GM23338 (cell line): ENCODE measurements at regions not wholly inside any gene's neighbourhood (a gene's known extent, or its start where the extent isn't known, plus 50 kb on each side); places are given as distances from the start of the nearest gene placed in this dataset.

Experiments used
- ATAC-seq: fragments of 200-7000 bp; cut with Tn5 transposase; 3 replicates; pipeline ENCODE4 v1.9.1; 2020
- DNase-seq: peaks from one replicate; pipeline ENCODE4 v3.0.0-alpha.2; 2015; ENCODE audit warnings: low spot score
- H2AFZ ChIP-seq: fragments of 200-600 bp; sonication (generic); 2 replicates; pipeline ENCODE4 v1.8.0; 2016; ENCODE audit warnings: antibody characterized with exemption, mild to moderate bottlenecking, moderate library complexity
- H3F3A ChIP-seq: fragments of 200-600 bp; sonication (generic); replicated peaks from 2 replicates; pipeline ENCODE4 v1.8.0; 2017; ENCODE audit warnings: antibody characterized with exemption, mixed run types, low read depth
- H3K27ac ChIP-seq: fragments of 200-600 bp; sonication (generic); 2 replicates; pipeline ENCODE4 v1.6.1; 2016; ENCODE audit warnings: low read depth
- H3K27me3 ChIP-seq: fragments of 200-600 bp; sonication (generic); 2 replicates; pipeline ENCODE4 v1.8.0; 2016; ENCODE audit warnings: mild to moderate bottlenecking, mixed run types, moderate library complexity; ENCODE audit not compliant: insufficient read depth
- H3K36me3 ChIP-seq: fragments of 200-600 bp; sonication (generic); 2 replicates; pipeline ENCODE4 v1.8.0; 2016; ENCODE audit warnings: mild to moderate bottlenecking; ENCODE audit not compliant: insufficient read depth
- H3K4me1 ChIP-seq: fragments of 200-600 bp; sonication (generic); 2 replicates; pipeline ENCODE4 v1.8.0; 2016; ENCODE audit warnings: mild to moderate bottlenecking, moderate library complexity; ENCODE audit not compliant: insufficient read depth
- H3K4me2 ChIP-seq: fragments of 200-600 bp; sonication (generic); 2 replicates; pipeline ENCODE4 v1.7.1; 2017; ENCODE audit warnings: mixed run types
- H3K4me3 ChIP-seq: fragments of 200-600 bp; sonication (generic); 2 replicates; pipeline ENCODE4 v1.6.1; 2016; ENCODE audit warnings: mixed run types
- H3K79me2 ChIP-seq: fragments of 200-600 bp; sonication (generic); replicated peaks from 2 replicates; pipeline ENCODE4 v1.8.0; 2017; ENCODE audit warnings: mild to moderate bottlenecking; ENCODE audit not compliant: insufficient read depth
- H3K9me2 ChIP-seq: fragments of 200-600 bp; sonication (generic); 2 replicates; pipeline ENCODE4 v1.8.0; 2017; ENCODE audit not compliant: insufficient read depth
- H4K20me1 ChIP-seq: fragments of 200-600 bp; sonication (generic); replicated peaks from 2 replicates; pipeline ENCODE4 v1.8.0; 2017; ENCODE audit warnings: mild to moderate bottlenecking; ENCODE audit not compliant: insufficient read depth
- H3K27ac Mint-ChIP-seq: 2 replicates; pipeline ENCODE4 v1.8.0; 2020; ENCODE audit warnings: inconsistent platforms, mild to moderate bottlenecking, moderate library complexity, mixed read lengths
- H3K27me3 Mint-ChIP-seq: 3 replicates; pipeline ENCODE4 v1.8.0; 2022; ENCODE audit warnings: low read depth, mild to moderate bottlenecking, moderate library complexity, mixed read lengths, inconsistent platforms; ENCODE audit not compliant: insufficient read depth, poor library complexity
- H3K36me3 Mint-ChIP-seq: 3 replicates; pipeline ENCODE4 v1.8.0; 2021; ENCODE audit warnings: low read depth, mild to moderate bottlenecking, inconsistent platforms, moderate library complexity, mixed read lengths
- H3K4me1 Mint-ChIP-seq: 3 replicates; pipeline ENCODE4 v1.8.0; 2020; ENCODE audit warnings: mild to moderate bottlenecking, inconsistent platforms, mixed read lengths
- H3K4me3 Mint-ChIP-seq: 3 replicates; pipeline ENCODE4 v1.8.0; 2021; ENCODE audit warnings: moderate library complexity, mild to moderate bottlenecking, inconsistent platforms, mixed read lengths
- H3K9me3 Mint-ChIP-seq: 3 replicates; pipeline ENCODE4 v1.8.0; 2020; ENCODE audit warnings: moderate library complexity, mild to moderate bottlenecking, inconsistent platforms, mixed read lengths
- CREB1 ChIP-seq: fragments of 250-450 bp; sonication (Bioruptor Pico); IDR thresholded peaks from 2 replicates; pipeline ENCODE4 v1.5.0; 2020; ENCODE audit warnings: low read depth, mild to moderate bottlenecking, moderate library complexity
- EZH2 ChIP-seq: fragments of 200-600 bp; sonication (generic); IDR thresholded peaks from one replicate; pipeline ENCODE4 v1.8.0; 2017; ENCODE audit warnings: antibody characterized with exemption, mild to moderate bottlenecking, low read depth; ENCODE audit not compliant: unreplicated experiment
- EZH2phosphoT487 ChIP-seq: fragments of 200-600 bp; sonication (generic); IDR thresholded peaks from one replicate; pipeline ENCODE4 v1.8.1; 2018; ENCODE audit warnings: antibody characterized with exemption; ENCODE audit not compliant: unreplicated experiment
- JUNB ChIP-seq: IDR thresholded peaks from one replicate; pipeline ENCODE4 v1.6.1; 2016; ENCODE audit warnings: antibody characterized with exemption; ENCODE audit not compliant: unreplicated experiment
- NANOG ChIP-seq: IDR thresholded peaks from 2 replicates; pipeline ENCODE4 v1.6.1; 2016; ENCODE audit warnings: antibody characterized with exemption, borderline replicate concordance
- POLR2AphosphoS5 ChIP-seq: IDR thresholded peaks from 2 replicates; pipeline ENCODE4 v1.6.1; 2016; ENCODE audit warnings: antibody characterized with exemption, low read depth
- STAT1 ChIP-seq: IDR thresholded peaks from one replicate; pipeline ENCODE4 v1.6.1; 2016; ENCODE audit warnings: antibody characterized with exemption; ENCODE audit not compliant: unreplicated experiment
- ZNF114 ChIP-seq: fragments of 250-450 bp; sonication (Bioruptor Pico); IDR thresholded peaks from 2 replicates; pipeline ENCODE4 v1.5.0; 2020; ENCODE audit warnings: mild to moderate bottlenecking, moderate library complexity
- ZNF331 ChIP-seq: fragments of 250-450 bp; sonication (Bioruptor Pico); IDR thresholded peaks from 2 replicates; pipeline ENCODE4 v1.5.0; 2020; ENCODE audit warnings: low read depth, mild to moderate bottlenecking, moderate library complexity
- TF ChIP-seq, protein P1 (sequence below): fragments of 250-450 bp; sonication (Bioruptor Pico); IDR thresholded peaks from 2 replicates; pipeline ENCODE4 v1.5.0; 2020; ENCODE audit warnings: mild to moderate bottlenecking, moderate library complexity
- TF ChIP-seq, protein P2 (sequence below): IDR thresholded peaks from 2 replicates; pipeline ENCODE4 v1.6.1; 2016; ENCODE audit warnings: antibody characterized with exemption
- TF ChIP-seq, protein P3 (sequence below), 2 experiments: fragments of 200-600 bp in 1 of 2; sonication (generic) in 1 of 2; conservative IDR thresholded peaks; 2 replicates each; pipeline versions ENCODE4 v1.5.1 to v1.6.1; 2016 to 2017; ENCODE audit warnings: antibody characterized with exemption in 2 of 2, low read depth in 2 of 2, mild to moderate bottlenecking in 2 of 2, moderate library complexity in 1 of 2
- TF ChIP-seq, protein P4 (sequence below): IDR thresholded peaks from one replicate; pipeline ENCODE4 v1.6.1; 2018; ENCODE audit warnings: antibody characterized with exemption; ENCODE audit not compliant: unreplicated experiment

DNA sequence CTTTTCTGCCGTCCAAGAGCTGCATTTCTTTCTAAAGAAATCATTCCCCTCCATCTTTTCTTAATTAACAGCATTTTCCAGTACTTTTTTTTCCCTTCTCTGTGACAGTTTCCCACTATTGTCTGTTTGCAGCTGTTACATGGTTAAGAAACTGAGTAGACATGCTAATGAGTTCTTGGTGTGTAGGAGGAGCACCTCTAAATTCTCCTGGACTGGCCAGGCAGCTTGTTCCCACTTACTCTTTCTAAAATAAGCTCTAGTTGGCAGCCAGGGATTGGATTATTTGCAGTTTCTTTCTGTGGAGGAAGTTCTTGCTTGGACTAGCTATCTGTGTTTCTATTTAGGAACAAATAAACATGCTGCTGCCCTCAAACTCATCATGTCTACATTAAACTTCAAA lies 235.1 kb upstream of the GAP43 start:
- H3K4me2 ChIP-seq: no peak overlapping the region
- Mint-ChIP-seq H3K27me3 (no peaks in the 10 kb centered on the region), H3K9me3 (no peaks in the 10 kb centered on the region), H3K27ac (no peak overlapping the region), H3K4me1 (peaks cover 25% of the 10 kb centered on the region), H3K4me3 (no peak overlapping the region), H3K36me3 (no peaks in the 10 kb centered on the region)
- no peak for ATAC-seq
- no peak for DNase-seq
- no peaks in the 10 kb centered on the region for H3K36me3 ChIP-seq
- H3K4me3 ChIP-seq: no peak overlapping the region
- no peaks in the 10 kb centered on the region for H3K27me3 ChIP-seq
- no peaks in the 10 kb centered on the region for H3K79me2 ChIP-seq
- 0 out of 2 replicates have a peak, but pooled peaks cover 3% of the 10 kb centered on the region for H3K9me2 ChIP-seq
- no peaks in the 10 kb centered on the region for H3F3A ChIP-seq
- no peaks in the 10 kb centered on the region for H4K20me1 ChIP-seq
- no peak overlapping the region for H2AFZ ChIP-seq
- no peak overlapping the region for H3K27ac ChIP-seq
- peaks cover 10% of the 10 kb centered on the region; the same call in 1 of the 2 replicates for H3K4me1 ChIP-seq
- TF ChIP-seq, protein P1, sequence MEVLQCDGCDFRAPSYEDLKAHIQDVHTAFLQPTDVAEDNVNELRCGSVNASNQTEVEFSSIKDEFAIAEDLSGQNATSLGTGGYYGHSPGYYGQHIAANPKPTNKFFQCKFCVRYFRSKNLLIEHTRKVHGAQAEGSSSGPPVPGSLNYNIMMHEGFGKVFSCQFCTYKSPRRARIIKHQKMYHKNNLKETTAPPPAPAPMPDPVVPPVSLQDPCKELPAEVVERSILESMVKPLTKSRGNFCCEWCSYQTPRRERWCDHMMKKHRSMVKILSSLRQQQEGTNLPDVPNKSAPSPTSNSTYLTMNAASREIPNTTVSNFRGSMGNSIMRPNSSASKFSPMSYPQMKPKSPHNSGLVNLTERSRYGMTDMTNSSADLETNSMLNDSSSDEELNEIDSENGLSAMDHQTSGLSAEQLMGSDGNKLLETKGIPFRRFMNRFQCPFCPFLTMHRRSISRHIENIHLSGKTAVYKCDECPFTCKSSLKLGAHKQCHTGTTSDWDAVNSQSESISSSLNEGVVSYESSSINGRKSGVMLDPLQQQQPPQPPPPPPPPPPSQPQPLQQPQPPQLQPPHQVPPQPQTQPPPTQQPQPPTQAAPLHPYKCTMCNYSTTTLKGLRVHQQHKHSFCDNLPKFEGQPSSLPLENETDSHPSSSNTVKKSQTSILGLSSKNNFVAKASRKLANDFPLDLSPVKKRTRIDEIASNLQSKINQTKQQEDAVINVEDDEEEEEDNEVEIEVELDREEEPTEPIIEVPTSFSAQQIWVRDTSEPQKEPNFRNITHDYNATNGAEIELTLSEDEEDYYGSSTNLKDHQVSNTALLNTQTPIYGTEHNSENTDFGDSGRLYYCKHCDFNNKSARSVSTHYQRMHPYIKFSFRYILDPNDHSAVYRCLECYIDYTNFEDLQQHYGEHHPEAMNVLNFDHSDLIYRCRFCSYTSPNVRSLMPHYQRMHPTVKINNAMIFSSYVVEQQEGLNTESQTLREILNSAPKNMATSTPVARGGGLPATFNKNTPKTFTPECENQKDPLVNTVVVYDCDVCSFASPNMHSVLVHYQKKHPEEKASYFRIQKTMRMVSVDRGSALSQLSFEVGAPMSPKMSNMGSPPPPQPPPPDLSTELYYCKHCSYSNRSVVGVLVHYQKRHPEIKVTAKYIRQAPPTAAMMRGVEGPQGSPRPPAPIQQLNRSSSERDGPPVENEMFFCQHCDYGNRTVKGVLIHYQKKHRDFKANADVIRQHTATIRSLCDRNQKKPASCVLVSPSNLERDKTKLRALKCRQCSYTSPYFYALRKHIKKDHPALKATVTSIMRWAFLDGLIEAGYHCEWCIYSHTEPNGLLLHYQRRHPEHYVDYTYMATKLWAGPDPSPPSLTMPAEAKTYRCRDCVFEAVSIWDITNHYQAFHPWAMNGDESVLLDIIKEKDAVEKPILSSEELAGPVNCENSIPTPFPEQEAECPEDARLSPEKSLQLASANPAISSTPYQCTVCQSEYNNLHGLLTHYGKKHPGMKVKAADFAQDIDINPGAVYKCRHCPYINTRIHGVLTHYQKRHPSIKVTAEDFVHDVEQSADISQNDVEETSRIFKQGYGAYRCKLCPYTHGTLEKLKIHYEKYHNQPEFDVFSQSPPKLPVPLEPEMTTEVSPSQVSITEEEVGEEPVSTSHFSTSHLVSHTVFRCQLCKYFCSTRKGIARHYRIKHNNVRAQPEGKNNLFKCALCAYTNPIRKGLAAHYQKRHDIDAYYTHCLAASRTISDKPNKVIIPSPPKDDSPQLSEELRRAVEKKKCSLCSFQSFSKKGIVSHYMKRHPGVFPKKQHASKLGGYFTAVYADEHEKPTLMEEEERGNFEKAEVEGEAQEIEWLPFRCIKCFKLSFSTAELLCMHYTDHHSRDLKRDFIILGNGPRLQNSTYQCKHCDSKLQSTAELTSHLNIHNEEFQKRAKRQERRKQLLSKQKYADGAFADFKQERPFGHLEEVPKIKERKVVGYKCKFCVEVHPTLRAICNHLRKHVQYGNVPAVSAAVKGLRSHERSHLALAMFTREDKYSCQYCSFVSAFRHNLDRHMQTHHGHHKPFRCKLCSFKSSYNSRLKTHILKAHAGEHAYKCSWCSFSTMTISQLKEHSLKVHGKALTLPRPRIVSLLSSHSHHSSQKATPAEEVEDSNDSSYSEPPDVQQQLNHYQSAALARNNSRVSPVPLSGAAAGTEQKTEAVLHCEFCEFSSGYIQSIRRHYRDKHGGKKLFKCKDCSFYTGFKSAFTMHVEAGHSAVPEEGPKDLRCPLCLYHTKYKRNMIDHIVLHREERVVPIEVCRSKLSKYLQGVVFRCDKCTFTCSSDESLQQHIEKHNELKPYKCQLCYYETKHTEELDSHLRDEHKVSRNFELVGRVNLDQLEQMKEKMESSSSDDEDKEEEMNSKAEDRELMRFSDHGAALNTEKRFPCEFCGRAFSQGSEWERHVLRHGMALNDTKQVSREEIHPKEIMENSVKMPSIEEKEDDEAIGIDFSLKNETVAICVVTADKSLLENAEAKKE (CRISPR knock-in tag): no peak
- TF ChIP-seq, protein P2, sequence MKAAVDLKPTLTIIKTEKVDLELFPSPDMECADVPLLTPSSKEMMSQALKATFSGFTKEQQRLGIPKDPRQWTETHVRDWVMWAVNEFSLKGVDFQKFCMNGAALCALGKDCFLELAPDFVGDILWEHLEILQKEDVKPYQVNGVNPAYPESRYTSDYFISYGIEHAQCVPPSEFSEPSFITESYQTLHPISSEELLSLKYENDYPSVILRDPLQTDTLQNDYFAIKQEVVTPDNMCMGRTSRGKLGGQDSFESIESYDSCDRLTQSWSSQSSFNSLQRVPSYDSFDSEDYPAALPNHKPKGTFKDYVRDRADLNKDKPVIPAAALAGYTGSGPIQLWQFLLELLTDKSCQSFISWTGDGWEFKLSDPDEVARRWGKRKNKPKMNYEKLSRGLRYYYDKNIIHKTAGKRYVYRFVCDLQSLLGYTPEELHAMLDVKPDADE: no peak
- TF ChIP-seq POLR2AphosphoS5 (no peak), JUNB (no peak), ZNF331 (CRISPR knock-in tag) (no peak), NANOG (no peak), EZH2 (no peak), ZNF114 (CRISPR knock-in tag) (no peak), CREB1 (CRISPR knock-in tag) (no peak), EZH2phosphoT487 (no peak), STAT1 (no peak)
- TF ChIP-seq, protein P3, sequence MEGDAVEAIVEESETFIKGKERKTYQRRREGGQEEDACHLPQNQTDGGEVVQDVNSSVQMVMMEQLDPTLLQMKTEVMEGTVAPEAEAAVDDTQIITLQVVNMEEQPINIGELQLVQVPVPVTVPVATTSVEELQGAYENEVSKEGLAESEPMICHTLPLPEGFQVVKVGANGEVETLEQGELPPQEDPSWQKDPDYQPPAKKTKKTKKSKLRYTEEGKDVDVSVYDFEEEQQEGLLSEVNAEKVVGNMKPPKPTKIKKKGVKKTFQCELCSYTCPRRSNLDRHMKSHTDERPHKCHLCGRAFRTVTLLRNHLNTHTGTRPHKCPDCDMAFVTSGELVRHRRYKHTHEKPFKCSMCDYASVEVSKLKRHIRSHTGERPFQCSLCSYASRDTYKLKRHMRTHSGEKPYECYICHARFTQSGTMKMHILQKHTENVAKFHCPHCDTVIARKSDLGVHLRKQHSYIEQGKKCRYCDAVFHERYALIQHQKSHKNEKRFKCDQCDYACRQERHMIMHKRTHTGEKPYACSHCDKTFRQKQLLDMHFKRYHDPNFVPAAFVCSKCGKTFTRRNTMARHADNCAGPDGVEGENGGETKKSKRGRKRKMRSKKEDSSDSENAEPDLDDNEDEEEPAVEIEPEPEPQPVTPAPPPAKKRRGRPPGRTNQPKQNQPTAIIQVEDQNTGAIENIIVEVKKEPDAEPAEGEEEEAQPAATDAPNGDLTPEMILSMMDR (conservative IDR thresholded peaks at IDR 0.05; ENCODE audit: low read depth in 2 of 2): no peak
- TF ChIP-seq, protein P4, sequence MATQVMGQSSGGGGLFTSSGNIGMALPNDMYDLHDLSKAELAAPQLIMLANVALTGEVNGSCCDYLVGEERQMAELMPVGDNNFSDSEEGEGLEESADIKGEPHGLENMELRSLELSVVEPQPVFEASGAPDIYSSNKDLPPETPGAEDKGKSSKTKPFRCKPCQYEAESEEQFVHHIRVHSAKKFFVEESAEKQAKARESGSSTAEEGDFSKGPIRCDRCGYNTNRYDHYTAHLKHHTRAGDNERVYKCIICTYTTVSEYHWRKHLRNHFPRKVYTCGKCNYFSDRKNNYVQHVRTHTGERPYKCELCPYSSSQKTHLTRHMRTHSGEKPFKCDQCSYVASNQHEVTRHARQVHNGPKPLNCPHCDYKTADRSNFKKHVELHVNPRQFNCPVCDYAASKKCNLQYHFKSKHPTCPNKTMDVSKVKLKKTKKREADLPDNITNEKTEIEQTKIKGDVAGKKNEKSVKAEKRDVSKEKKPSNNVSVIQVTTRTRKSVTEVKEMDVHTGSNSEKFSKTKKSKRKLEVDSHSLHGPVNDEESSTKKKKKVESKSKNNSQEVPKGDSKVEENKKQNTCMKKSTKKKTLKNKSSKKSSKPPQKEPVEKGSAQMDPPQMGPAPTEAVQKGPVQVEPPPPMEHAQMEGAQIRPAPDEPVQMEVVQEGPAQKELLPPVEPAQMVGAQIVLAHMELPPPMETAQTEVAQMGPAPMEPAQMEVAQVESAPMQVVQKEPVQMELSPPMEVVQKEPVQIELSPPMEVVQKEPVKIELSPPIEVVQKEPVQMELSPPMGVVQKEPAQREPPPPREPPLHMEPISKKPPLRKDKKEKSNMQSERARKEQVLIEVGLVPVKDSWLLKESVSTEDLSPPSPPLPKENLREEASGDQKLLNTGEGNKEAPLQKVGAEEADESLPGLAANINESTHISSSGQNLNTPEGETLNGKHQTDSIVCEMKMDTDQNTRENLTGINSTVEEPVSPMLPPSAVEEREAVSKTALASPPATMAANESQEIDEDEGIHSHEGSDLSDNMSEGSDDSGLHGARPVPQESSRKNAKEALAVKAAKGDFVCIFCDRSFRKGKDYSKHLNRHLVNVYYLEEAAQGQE: no peak
